Lower leg skin (tissue), 4 donors: ENCODE measurements at regions not wholly inside any gene's neighbourhood (a gene's known extent, or its start where the extent isn't known, plus 50 kb on each side); places are given as distances from the start of the nearest gene placed in this dataset.

Source experiments
- DNase-seq, 2 donors: peaks; one replicate each; pipeline ENCODE4 v3.0.0-alpha.2; 2019; ENCODE audit warnings: low spot score in 2 of 2
- H3K4me3 ChIP-seq: fragments of 200-600 bp; sonication (generic); 2 replicates; pipeline ENCODE4 v1.5.1; 2017; ENCODE audit warnings: mild to moderate bottlenecking, low read depth; ENCODE audit not compliant: poor library complexity, severe bottlenecking
- POLR2A ChIP-seq, 2 donors: fragments of 450-650 bp; IDR thresholded peaks; one replicate each; pipeline ENCODE4 v1.6.1; 2016 to 2017; ENCODE audit warnings: antibody characterized with exemption in 2 of 2, mild to moderate bottlenecking in 1 of 2, moderate library complexity in 1 of 2
- WGBS, 2 donors: methylation state at CpG; one replicate each; pipeline ENCODE4 v1.1.5; 2018; 5-methylcytosine and 5-hydroxymethylcytosine counted together
- intact Hi-C: fragments of 100-400 bp; cut with DNase I; formaldehyde crosslinking; loops from one replicate; pipeline ENCODE4 v1.15.0; 2023; ENCODE audit warnings: low total_unique reads
- TF ChIP-seq, protein P1 (sequence below), 3 donors: fragments of 450-650 bp; IDR thresholded peaks; one replicate each; pipeline ENCODE4 v1.5.1; 2016; ENCODE audit warnings: antibody characterized with exemption in 3 of 3, mild to moderate bottlenecking in 3 of 3, moderate library complexity in 2 of 3

- 71 to 73% methylated on average over 5 of the region's 5 CpGs for WGBS, 2 donors
- TF ChIP-seq, protein P1, sequence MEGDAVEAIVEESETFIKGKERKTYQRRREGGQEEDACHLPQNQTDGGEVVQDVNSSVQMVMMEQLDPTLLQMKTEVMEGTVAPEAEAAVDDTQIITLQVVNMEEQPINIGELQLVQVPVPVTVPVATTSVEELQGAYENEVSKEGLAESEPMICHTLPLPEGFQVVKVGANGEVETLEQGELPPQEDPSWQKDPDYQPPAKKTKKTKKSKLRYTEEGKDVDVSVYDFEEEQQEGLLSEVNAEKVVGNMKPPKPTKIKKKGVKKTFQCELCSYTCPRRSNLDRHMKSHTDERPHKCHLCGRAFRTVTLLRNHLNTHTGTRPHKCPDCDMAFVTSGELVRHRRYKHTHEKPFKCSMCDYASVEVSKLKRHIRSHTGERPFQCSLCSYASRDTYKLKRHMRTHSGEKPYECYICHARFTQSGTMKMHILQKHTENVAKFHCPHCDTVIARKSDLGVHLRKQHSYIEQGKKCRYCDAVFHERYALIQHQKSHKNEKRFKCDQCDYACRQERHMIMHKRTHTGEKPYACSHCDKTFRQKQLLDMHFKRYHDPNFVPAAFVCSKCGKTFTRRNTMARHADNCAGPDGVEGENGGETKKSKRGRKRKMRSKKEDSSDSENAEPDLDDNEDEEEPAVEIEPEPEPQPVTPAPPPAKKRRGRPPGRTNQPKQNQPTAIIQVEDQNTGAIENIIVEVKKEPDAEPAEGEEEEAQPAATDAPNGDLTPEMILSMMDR (IDR thresholded peaks at IDR 0.05) = no peak
- no peak for TF ChIP-seq POLR2A (IDR thresholded peaks at IDR 0.05)
- no peak for DNase-seq
- H3K4me3 ChIP-seq = no peak overlapping the region
- intact Hi-C loops = no loop called here
Observed at GRCh38 chr14:64646103-64646502, 58.1 kb upstream of the PLEKHG3 start.

GRCh38 chr14:64649383-64649998 lies 54.7 kb upstream of the PLEKHG3 start:
- no peak overlapping the region for H3K4me3 ChIP-seq
- peak in 1 of 2 donors; percentile 51 for DNase-seq
- TF ChIP-seq, protein P1 (IDR thresholded peaks at IDR 0.05) = no peak
- no peak for TF ChIP-seq POLR2A (IDR thresholded peaks at IDR 0.05)

GRCh38 chr14:64653900-64654245 lies 50.4 kb upstream of the PLEKHG3 start:
- no peak for TF ChIP-seq POLR2A (IDR thresholded peaks at IDR 0.05)
- TF ChIP-seq, protein P1 (IDR thresholded peaks at IDR 0.05) = no peak
- WGBS, 2 donors = 85 to 91% methylated on average over 5 of the region's 5 CpGs
- H3K4me3 ChIP-seq = no peak overlapping the region
- no peak for DNase-seq
- intact Hi-C loops = no loop called here

More at GRCh38 chr14:64649383-64649998, 54.7 kb upstream of the PLEKHG3 start:
- intact Hi-C loops = no loop called here
- WGBS, 2 donors = 55 to 60% methylated on average over 10 to 13 of the region's 13 CpGs

DNA sequence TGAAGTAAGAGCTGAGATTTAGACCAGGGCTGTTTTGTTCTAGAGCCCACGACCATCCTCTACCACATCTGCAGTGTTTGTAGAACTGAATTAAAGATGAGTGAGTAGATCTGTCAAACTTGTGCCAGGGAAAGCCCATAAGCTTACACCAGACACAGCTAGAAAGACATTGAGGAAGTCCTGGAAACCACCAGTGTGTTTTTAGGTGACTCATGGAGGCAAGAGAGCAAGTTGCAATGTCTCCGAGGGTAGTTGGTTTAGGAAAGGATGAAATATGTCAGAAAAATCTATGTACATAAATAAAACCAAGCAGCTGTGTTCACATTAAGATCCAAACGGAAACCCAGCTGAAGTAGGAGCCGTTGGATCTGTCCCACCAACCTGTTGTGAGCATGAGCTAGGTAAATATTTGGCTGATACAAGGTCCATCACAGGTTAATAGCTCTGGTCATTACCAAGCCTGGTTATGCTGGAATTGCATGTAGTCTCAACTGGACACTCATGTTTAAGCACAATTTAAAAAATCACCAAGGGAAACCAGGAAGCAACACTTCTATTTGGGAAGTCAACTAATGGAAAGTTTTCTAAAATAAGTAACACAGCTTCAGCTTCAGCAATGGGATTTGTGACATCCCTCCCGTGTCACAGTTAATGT lies 49.9 kb upstream of the PLEKHG3 start:
- no peak overlapping the region for H3K4me3 ChIP-seq
- intact Hi-C loops = no loop called here
- 24 to 26% methylated on average over 5 of the region's 5 CpGs for WGBS, 2 donors
- TF ChIP-seq, protein P1 (IDR thresholded peaks at IDR 0.05) = no peak
- TF ChIP-seq POLR2A (IDR thresholded peaks at IDR 0.05) = no peak
- DNase-seq = no peak
